ENCODE measurements at regions not wholly inside any gene's neighbourhood (a gene's known extent, or its start where the extent isn't known, plus 50 kb on each side); places are given as distances from the start of the nearest gene placed in this dataset.
"Not testable (repeated sequence)": the region's sequence is repeated elsewhere in the genome, so short reads cannot be mapped to it uniquely, and the experiment has no call there.

DNA sequence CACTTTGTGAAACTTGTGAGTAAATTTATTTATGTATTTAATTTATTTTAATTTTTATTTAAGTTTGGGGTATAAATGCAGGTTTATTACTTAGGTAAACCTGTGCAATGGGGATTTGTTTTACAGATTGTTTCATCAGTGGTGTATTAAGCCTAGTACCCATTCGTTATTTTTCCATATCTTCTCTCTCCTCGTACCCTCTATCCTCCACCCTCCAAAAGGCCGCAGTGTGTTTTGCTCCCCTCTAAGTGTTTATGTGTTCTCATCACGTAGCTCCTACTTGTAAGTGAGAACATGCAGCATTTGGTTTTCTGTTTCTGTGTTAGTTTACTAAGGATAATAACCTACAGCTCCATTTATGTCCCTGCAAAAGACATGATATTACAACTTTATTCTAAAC lies 145.4 kb upstream of the SMIM30 start:
- no peak for TF ChIP-seq POLR2A (IDR thresholded peaks at IDR 0.05)
- no peak for TF ChIP-seq EP300 (IDR thresholded peaks at IDR 0.05)
- TF ChIP-seq POLR2AphosphoS5 (IDR thresholded peaks at IDR 0.05): no peak
- no peak for TF ChIP-seq CTCF (IDR thresholded peaks at IDR 0.05)
- Histone ChIP-seq H3K9me3 (peaks cover 8% of the 10 kb centered on the region), H3K36me3 (no peaks in the 10 kb centered on the region), H3K4me1 (no peaks in the 10 kb centered on the region), H3K27ac (no peak overlapping the region), H3K4me3 (no peak overlapping the region), H3K27me3 (no peaks in the 10 kb centered on the region)
- 78% methylated on average over 4 of the region's 4 CpGs for WGBS
- DNase-seq (ENCODE audit: low spot score in 2 of 2): no peak

DNA sequence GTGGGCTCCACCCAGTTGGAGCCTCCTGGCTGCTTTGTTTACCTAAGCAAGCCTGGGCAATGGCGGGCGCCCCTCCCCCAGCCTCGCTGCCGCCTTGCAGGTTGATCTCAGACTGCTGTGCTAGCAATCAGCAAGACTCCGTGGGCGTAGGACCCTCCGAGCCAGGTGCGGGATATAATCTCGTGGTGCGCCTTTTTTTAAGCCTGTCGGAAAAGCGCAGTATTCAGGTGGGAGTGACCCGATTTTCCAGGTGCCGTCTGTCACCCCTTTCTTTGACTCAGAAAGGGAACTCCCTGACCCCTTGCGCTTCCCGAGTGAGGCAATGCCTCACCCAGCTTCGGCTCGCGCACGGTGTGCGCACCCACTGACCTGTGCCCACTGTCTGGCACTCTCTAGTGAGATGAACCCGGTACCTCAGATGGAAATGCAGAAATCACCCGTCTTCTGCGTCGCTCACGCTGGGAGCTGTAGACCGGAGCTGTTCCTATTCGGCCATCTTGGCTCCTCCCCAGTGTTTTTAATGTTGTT lies 144.9 kb upstream of the SMIM30 start:
- H3K27me3 ChIP-seq; H3K4me1 ChIP-seq; H3K36me3 ChIP-seq; H3K4me3 ChIP-seq; H3K9me3 ChIP-seq; DNase-seq (ENCODE audit: low spot score in 2 of 2); H3K27ac ChIP-seq: not testable (repeated sequence)
- WGBS: 91% methylated on average over 14 of the region's 28 CpGs

DNA sequence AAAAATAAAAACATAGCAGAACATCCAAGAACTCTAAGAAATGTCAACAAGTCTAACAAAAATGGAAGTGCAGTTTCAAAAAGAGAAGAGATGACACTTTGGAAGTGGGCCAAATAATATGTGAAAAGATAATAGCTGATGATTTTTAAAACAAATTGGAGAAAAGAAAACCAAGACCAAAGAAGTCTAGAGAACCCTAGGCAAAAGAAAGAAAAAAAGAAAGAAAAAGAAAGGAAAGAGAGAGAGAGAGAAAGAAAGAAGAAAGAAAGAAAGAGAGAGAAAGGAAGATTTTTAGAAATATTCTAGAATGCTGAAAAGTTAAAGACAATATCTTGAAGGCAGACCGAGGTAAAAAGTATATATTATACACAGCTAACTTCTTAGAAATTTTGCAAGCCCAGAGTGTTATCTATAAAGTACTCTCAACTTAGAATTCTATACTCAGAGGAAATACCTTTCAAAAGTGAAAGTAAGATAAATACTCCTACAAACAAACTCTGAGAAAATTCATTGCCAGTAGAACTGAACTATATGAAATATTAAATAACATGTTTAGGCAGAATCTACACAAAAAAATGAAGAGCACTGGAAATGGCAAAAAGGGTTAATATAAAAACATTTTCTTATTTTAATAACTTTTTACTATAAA lies 138.7 kb upstream of the SMIM30 start:
- H3K36me3 ChIP-seq: no peaks in the 10 kb centered on the region
- H3K9me3 ChIP-seq: no peaks in the 10 kb centered on the region
- H3K27me3 ChIP-seq: no peaks in the 10 kb centered on the region
- H3K27ac ChIP-seq: no peak overlapping the region
- 88% methylated on average over 1 of the region's 1 CpG for WGBS
- TF ChIP-seq EP300 (IDR thresholded peaks at IDR 0.05) (no peak), POLR2AphosphoS5 (IDR thresholded peaks at IDR 0.05) (no peak), POLR2A (IDR thresholded peaks at IDR 0.05) (no peak), CTCF (IDR thresholded peaks at IDR 0.05) (no peak)
- no peaks in the 10 kb centered on the region for H3K4me1 ChIP-seq
- H3K4me3 ChIP-seq: no peak overlapping the region
- no peak for DNase-seq (ENCODE audit: low spot score in 2 of 2)

DNA sequence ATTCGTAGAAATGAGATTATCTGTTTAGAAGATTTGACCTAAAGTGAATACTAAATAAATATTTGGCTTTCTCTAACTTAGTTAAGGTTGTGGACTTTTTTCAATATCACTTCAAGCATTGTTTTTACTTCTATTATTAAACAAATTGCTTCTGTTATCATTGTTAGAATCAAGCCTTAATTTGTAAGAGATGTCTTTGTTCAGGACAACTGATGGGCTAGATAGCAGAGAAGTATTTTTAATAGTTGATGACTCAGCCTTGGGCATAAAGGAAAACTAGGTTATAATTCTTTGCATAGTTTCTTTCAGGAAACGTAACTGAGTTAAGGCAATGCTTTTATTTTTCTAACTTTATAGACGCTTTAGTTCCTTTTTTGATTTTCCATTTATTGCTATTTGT lies 128.8 kb upstream of the SMIM30 start:
- Histone ChIP-seq H3K27ac (no peak overlapping the region), H3K36me3 (no peaks in the 10 kb centered on the region), H3K27me3 (no peaks in the 10 kb centered on the region), H3K4me1 (no peaks in the 10 kb centered on the region), H3K4me3 (no peak overlapping the region), H3K9me3 (no peaks in the 10 kb centered on the region)
- DNase-seq (ENCODE audit: low spot score in 2 of 2): no peak
- TF ChIP-seq EP300 (IDR thresholded peaks at IDR 0.05): no peak
- TF ChIP-seq POLR2A (IDR thresholded peaks at IDR 0.05): no peak
- no peak for TF ChIP-seq CTCF (IDR thresholded peaks at IDR 0.05)
- no peak for TF ChIP-seq POLR2AphosphoS5 (IDR thresholded peaks at IDR 0.05)
- WGBS: 45% methylated on average over 3 of the region's 3 CpGs

DNA sequence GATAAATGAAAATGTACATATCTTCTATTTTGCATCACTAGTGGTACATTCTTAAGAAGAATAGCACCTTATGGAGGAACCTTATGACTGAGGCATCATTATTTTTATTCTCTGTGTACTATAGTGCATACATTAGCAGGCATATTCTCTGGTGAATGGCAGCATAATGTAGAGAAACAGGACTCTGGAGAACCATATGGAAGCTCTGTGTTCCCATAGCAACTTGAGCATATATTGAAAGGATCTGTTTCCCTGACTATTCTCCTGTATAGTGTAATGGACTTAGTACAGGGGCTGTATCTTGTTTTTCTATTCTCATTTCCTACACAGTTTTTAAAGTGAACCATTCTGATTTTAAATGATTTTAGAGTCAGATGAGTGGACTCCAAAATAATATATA lies 128.4 kb upstream of the SMIM30 start:
- H3K4me3 ChIP-seq: no peak overlapping the region
- no peaks in the 10 kb centered on the region for H3K36me3 ChIP-seq
- no peaks in the 10 kb centered on the region for H3K4me1 ChIP-seq
- TF ChIP-seq POLR2A (IDR thresholded peaks at IDR 0.05) (no peak), POLR2AphosphoS5 (IDR thresholded peaks at IDR 0.05) (no peak), CTCF (IDR thresholded peaks at IDR 0.05) (no peak), EP300 (IDR thresholded peaks at IDR 0.05) (no peak)
- H3K27me3 ChIP-seq: no peaks in the 10 kb centered on the region
- no peak for DNase-seq (ENCODE audit: low spot score in 2 of 2)
- H3K9me3 ChIP-seq: no peaks in the 10 kb centered on the region
- no peak overlapping the region for H3K27ac ChIP-seq

DNA sequence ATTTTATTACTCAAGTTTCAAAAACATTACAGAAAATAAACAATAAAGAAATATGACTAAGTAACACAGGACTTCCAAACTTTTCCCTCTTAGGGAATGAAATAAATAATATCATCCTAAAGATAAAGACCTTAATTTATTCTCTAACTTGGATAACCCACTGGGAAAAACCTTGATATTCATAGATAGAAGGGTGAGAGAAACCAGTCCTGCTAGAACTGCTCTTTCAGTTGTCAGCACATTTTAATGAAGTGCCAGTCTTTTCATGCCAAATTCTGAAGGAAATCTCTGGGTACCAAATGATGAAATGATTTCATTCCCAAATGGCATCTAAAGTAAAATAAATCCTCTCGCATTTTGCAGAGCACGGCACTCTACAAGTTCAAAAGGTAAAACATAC lies 114.5 kb upstream of the SMIM30 start:
- Histone ChIP-seq H3K9me3 (no peaks in the 10 kb centered on the region), H3K4me1 (no peaks in the 10 kb centered on the region), H3K36me3 (no peaks in the 10 kb centered on the region), H3K27me3 (no peaks in the 10 kb centered on the region), H3K4me3 (no peak overlapping the region), H3K27ac (no peak overlapping the region)
- 57% methylated on average over 2 of the region's 2 CpGs for WGBS
- TF ChIP-seq EP300 (IDR thresholded peaks at IDR 0.05) (no peak), CTCF (IDR thresholded peaks at IDR 0.05) (no peak), POLR2AphosphoS5 (IDR thresholded peaks at IDR 0.05) (no peak), POLR2A (IDR thresholded peaks at IDR 0.05) (no peak)
- no peak for DNase-seq (ENCODE audit: low spot score in 2 of 2)

All from suprapubic skin (tissue), 4 donors.